Progenitor cell of endocrine pancreas (in vitro differentiated cells): ENCODE measurements at regions not wholly inside any gene's neighbourhood (a gene's known extent, or its start where the extent isn't known, plus 50 kb on each side); places are given as distances from the start of the nearest gene placed in this dataset.
"Not testable (repeated sequence)": the region's sequence is repeated elsewhere in the genome, so short reads cannot be mapped to it uniquely, and the experiment has no call there.

ENCODE experiments used
- DNase-seq: peaks from one replicate; pipeline ENCODE4 v3.0.0; 2021; ENCODE audit warnings: low spot score; ENCODE audit not compliant: unreplicated experiment
- H3K27ac Mint-ChIP-seq: 2 replicates; pipeline ENCODE4 v1.8.0; 2021; ENCODE audit warnings: mild to moderate bottlenecking, moderate library complexity, mixed read lengths
- H3K27me3 Mint-ChIP-seq: 2 replicates; pipeline ENCODE4 v1.8.0; 2021; ENCODE audit warnings: mixed read lengths
- H3K36me3 Mint-ChIP-seq: 2 replicates; pipeline ENCODE4 v1.8.0; 2022; ENCODE audit warnings: mixed read lengths; ENCODE audit not compliant: insufficient read depth
- H3K4me1 Mint-ChIP-seq: 2 replicates; pipeline ENCODE4 v1.8.0; 2021; ENCODE audit warnings: low read depth, mixed read lengths
- H3K4me3 Mint-ChIP-seq: 2 replicates; pipeline ENCODE4 v1.8.0; 2021; ENCODE audit warnings: low read depth, mild to moderate bottlenecking, moderate library complexity, mixed read lengths
- H3K9me3 Mint-ChIP-seq: 2 replicates; pipeline ENCODE4 v1.8.0; 2021; ENCODE audit warnings: low read depth, mixed read lengths
- TF ChIP-seq, protein P1 (sequence below): fragments of 200-600 bp; sonication (generic); IDR thresholded peaks from one replicate; pipeline ENCODE4 v1.5.0; 2021; ENCODE audit warnings: antibody characterized with exemption, mild to moderate bottlenecking; ENCODE audit not compliant: unreplicated experiment

DNA sequence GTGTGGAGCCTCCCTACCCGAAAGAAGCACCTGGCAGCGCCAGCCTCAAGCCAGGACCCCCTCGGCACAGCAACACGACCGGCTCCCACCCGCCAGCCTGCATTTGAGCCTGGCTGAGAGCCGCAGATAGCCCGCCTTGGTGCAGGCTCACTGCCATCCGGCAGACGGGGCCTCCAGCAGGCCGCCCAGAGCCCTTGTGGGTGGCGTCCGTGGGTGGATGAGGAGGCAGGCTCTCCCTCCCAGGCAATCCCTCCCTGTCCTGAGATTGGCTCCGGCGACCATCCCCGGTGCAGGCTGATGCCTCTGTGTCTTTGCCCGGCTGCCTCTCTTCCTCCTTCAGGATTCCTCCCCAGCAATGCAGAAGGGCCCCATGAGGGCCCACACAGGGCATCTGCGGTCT is 1527.9 kb downstream of the BRD1 start:
- no peak overlapping the region for H3K27ac Mint-ChIP-seq
- H3K4me3 Mint-ChIP-seq = no peak overlapping the region
- H3K27me3 Mint-ChIP-seq = peaks cover 51% of the 10 kb centered on the region
- peaks cover 10% of the 10 kb centered on the region for H3K4me1 Mint-ChIP-seq
- TF ChIP-seq, protein P1, sequence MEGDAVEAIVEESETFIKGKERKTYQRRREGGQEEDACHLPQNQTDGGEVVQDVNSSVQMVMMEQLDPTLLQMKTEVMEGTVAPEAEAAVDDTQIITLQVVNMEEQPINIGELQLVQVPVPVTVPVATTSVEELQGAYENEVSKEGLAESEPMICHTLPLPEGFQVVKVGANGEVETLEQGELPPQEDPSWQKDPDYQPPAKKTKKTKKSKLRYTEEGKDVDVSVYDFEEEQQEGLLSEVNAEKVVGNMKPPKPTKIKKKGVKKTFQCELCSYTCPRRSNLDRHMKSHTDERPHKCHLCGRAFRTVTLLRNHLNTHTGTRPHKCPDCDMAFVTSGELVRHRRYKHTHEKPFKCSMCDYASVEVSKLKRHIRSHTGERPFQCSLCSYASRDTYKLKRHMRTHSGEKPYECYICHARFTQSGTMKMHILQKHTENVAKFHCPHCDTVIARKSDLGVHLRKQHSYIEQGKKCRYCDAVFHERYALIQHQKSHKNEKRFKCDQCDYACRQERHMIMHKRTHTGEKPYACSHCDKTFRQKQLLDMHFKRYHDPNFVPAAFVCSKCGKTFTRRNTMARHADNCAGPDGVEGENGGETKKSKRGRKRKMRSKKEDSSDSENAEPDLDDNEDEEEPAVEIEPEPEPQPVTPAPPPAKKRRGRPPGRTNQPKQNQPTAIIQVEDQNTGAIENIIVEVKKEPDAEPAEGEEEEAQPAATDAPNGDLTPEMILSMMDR = no peak
- no peak for DNase-seq
- H3K9me3 Mint-ChIP-seq = no peaks in the 10 kb centered on the region
- H3K36me3 Mint-ChIP-seq = no peaks in the 10 kb centered on the region

DNA sequence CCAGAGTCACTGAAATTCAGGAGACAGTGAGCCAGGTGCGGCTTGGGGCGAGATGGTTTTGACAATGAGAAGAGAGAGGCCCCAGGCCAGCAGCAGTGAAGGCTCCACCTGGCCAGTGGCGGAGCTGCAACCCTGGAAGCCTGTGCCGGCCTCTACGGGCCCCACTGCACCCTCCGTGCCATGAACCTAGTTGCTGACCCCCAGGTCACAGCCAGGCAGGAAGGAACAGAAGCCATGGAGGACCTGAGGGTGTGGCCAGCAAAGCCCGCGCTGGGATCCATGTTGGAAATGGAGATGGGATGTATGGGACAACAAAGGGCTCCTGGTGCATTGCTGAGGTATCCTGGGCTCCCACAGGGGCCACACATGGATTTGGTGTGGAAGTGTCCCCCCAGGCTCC is 1528.5 kb downstream of the BRD1 start:
- TF ChIP-seq, protein P1 = no peak
- no peak overlapping the region for H3K4me3 Mint-ChIP-seq
- no peak overlapping the region for H3K27ac Mint-ChIP-seq
- no peaks in the 10 kb centered on the region for H3K36me3 Mint-ChIP-seq
- DNase-seq = no peak
- H3K27me3 Mint-ChIP-seq = peaks cover 50% of the 10 kb centered on the region
- H3K9me3 Mint-ChIP-seq = no peaks in the 10 kb centered on the region
- H3K4me1 Mint-ChIP-seq = peaks cover 10% of the 10 kb centered on the region

DNA sequence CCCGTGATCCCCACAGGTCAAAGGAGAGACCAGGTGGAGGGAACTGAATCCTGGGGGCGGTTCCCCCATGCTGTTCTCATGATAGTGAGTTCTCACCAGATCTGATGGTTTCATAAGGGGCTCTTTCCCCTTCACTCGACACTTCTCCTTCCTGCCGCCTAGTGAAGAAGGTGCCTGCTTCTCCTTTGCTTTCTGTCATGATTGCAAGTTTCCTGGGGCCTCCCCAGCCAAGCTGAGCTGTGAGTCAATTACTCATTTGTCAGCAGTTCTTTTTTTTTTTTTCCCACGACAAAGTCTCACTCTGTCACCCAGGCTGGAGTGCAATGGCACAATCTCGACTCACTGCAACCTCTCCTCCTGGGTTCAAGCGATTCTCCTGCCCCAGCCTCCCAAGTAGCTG is 1530.4 kb downstream of the BRD1 start:
- Mint-ChIP-seq H3K27me3 (peaks cover 49% of the 10 kb centered on the region), H3K4me1 (peaks cover 10% of the 10 kb centered on the region), H3K36me3 (no peaks in the 10 kb centered on the region), H3K9me3 (no peaks in the 10 kb centered on the region), H3K4me3 (no peak overlapping the region), H3K27ac (no peak overlapping the region)
- TF ChIP-seq, protein P1 = no peak
- DNase-seq = no peak

DNA sequence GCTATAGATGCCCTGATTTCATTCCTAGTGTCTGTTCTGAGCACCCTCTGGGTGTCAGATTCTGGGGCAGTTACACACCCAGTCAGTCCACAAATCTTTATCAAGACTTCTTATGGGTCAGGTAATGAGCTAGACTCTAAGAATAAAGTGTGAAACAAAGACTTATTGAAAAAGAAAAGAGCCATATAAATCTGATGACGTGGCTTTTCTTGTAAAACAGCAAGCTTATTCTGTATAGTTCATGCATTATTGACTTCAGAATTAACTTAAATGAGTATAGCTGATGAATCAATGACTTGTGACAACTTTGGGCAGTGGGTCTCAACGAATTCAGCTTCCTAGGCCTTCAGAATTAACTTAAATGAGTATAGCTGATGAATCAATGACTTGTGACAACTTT is 1527.5 kb downstream of the TBC1D22A start:
- H3K27ac Mint-ChIP-seq, DNase-seq, H3K4me1 Mint-ChIP-seq, H3K9me3 Mint-ChIP-seq, H3K4me3 Mint-ChIP-seq, H3K36me3 Mint-ChIP-seq: not testable (repeated sequence)
- peaks cover 43% of the 10 kb centered on the region for H3K27me3 Mint-ChIP-seq

DNA sequence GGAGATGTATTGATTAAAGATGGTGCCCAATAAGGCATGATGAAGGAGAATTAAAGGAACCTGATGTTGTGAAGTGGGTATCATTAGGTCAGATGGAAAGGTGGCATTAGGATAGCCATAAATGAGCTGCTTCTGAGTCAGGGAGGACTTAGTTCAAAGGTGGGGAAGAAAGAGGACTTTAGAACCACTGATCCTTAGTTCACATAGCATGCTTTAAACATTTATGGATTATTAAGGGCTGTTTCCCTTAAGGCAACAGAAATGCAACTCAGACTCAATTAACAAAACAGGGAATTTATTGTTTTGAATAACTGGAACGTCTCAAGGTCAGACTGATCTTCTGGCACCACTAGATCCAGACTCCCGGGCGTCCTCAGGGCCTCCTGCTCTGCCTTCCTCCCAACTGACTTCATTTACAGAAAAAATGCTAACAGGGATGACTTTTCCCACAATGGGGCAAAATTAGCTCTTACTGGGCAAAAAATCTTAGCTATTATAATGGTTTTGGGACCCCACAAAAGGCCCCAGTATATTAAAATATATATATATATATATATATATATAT is 1526.0 kb downstream of the TBC1D22A start:
- Mint-ChIP-seq H3K4me3 (no peak overlapping the region), H3K9me3 (peaks cover 13% of the 10 kb centered on the region), H3K27ac (no peak overlapping the region), H3K27me3 (peaks cover 35% of the 10 kb centered on the region), H3K4me1 (no peaks in the 10 kb centered on the region), H3K36me3 (no peaks in the 10 kb centered on the region)
- TF ChIP-seq, protein P1 = no peak
- no peak for DNase-seq

DNA sequence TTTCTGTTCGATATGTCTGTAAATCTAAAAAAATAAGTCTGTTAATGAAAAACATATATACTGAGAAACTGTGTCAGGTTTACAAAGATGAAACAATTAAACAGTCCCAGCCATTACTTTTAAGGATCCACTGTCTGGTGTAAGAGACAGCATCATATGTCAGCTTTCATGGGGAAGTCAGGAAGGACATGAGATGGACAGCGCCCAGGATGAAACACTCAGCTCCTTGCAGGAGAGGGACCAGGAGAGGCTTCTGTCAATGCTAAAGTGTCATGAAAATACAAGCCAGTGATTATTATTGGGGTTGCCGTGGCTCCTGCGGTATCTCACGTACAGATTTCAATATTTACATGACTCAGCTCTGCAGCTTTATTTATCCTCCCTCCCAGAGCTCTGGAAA is 1524.6 kb downstream of the TBC1D22A start:
- peaks cover 28% of the 10 kb centered on the region for H3K27me3 Mint-ChIP-seq
- H3K9me3 Mint-ChIP-seq = peaks cover 15% of the 10 kb centered on the region
- no peaks in the 10 kb centered on the region for H3K4me1 Mint-ChIP-seq
- H3K27ac Mint-ChIP-seq = no peak overlapping the region
- TF ChIP-seq, protein P1 = no peak
- DNase-seq = no peak
- no peaks in the 10 kb centered on the region for H3K36me3 Mint-ChIP-seq
- H3K4me3 Mint-ChIP-seq = no peak overlapping the region
